Fibroblast of lung (primary cell): ENCODE measurements at regions not wholly inside any gene's neighbourhood (a gene's known extent, or its start where the extent isn't known, plus 50 kb on each side); places are given as distances from the start of the nearest gene placed in this dataset.

ENCODE experiments used
- CTCF ChIP-seq, 2 donors: IDR thresholded peaks in 1 of 2; conservative IDR thresholded peaks in 1 of 2; 1 replicate in 1 of 2; 2 replicates in 1 of 2; pipeline ENCODE4 v1.5.1; 2011 to 2012; ENCODE audit warnings: low read length in 2 of 2, control low read depth in 1 of 2, inconsistent platforms in 1 of 2, low read depth in 1 of 2, mild to moderate bottlenecking in 1 of 2
- EZH2 ChIP-seq: IDR thresholded peaks from 2 replicates; pipeline ENCODE4 v1.5.1; 2012; ENCODE audit warnings: low read length, control low read depth, mild to moderate bottlenecking; ENCODE audit errors: missing control alignments

- TF ChIP-seq CTCF (conservative IDR thresholded peaks at IDR 0.05 in 1 of 2, IDR thresholded peaks at IDR 0.05 in 1 of 2; ENCODE audit: low read depth in 1 of 2, low read length in 2 of 2) (no peak), EZH2 (no peak)
These were observed 213.3 kb downstream of the GLUD2 start for GRCh38 chrX:121260596-121261240.
